Stimulated activated CD4-positive, alpha-beta T cell treated with anti-CD3 and anti-CD28 coated beads, TNF-alpha, amount 100 ng/mL, for 24 hours (primary cell): ENCODE measurements at regions not wholly inside any gene's neighbourhood (a gene's known extent, or its start where the extent isn't known, plus 50 kb on each side); places are given as distances from the start of the nearest gene placed in this dataset.
"Not testable (repeated sequence)": the region's sequence is repeated elsewhere in the genome, so short reads cannot be mapped to it uniquely, and the experiment has no call there.

Source experiments
- DNase-seq, 3 experiments: peaks; one replicate each; pipeline ENCODE4 v3.0.0-alpha.2; 2020; ENCODE audit warnings: low read depth in 3 of 3

DNA sequence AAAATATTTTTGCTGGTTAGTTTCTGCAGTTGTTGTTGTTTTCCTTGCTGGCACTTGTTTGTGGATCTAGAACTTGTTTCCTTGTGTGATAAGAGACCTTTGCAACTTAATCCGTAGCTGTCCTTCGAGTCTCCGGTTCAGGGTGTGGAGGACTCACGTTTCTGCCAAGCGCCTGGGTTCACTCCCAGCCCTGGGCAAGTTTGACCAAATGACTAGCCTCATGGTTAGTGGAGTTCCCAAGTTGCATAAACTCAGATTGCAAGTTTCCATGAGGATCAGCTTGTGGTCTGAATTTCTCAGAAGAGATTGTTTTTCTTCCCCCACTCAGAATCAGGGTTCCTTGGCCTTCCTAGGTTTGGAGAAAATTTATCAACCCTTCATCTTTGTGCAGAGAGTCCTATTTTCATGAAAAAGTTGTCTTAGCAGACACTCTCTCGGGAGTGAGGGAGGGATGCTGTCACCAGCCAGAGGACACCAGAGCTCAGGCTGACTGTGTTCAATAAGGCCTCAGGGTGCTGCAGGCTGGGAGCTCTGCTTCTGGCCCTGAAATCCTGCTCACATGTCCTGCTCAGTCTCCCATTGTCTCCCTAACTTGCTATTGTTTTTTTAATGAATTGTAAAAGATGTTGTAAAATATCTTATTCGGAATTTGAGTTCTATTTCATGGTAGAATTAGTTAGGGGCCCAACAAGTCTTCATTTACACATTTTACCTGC lies 377.7 kb upstream of the KLF6 start:
- no peak for DNase-seq

DNA sequence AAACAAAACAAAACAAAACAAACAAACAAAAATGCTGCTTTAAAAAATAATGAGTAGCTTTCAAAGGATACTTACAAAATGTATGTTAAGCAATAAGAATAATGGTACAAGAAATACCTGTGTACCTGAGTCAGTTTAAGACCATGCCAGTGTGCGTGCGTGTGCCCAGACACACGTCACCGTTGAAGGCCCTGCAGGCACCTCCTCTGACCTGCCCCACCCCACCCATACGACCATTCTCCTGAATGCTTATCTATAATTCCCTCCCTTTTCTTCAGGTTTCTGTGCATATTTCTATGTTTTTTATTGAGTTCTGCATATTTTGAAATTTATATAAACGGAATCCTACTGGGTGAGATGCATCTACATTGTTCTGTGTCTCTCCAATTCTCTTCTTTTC lies 374.2 kb upstream of the KLF6 start:
- DNase-seq, result no peak

DNA sequence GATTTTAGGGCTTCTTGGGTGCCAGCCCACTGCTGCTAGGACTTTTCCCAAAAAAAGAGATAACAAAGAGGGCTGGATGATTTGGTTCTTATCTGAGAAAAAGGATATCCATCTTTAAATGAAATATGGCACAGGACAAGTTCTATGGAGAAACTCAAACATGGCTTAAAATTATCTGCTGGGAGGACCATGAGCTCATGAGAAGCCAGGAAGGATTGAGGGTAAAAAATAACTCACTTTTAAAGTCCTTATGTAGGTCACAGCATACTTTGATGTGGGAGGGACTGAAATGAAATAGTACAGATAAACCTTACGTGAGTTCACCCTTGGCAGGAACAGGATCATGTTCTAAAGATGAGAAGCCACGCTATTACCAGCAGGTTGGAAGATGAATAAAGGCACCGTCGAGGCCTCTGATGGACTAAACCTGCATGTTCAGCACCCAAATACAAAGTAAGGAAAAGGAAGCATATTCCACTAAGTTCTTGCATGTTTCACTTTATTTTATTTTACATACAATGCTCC lies 369.2 kb upstream of the KLF6 start:
- no peak for DNase-seq

DNA sequence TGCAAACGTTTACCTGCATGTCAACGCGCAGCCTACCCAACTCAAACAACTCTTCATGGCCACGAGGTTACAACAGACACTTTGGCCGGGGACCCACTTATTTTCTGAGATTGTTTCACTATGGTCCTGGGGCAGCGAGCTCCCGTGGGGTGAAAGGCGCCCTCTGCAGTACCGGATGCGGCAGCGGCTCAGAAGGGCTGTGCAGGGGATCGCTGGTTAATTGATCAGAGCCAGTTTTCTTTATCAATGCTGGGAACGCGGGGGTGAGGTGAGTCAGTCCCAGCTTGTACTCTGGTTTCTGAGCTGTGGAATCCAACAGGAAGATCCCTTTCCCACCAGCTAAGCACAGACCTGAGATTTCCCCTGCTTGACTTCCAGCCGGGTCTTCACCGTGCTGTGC lies 366.5 kb upstream of the KLF6 start:
- no peak for DNase-seq

DNA sequence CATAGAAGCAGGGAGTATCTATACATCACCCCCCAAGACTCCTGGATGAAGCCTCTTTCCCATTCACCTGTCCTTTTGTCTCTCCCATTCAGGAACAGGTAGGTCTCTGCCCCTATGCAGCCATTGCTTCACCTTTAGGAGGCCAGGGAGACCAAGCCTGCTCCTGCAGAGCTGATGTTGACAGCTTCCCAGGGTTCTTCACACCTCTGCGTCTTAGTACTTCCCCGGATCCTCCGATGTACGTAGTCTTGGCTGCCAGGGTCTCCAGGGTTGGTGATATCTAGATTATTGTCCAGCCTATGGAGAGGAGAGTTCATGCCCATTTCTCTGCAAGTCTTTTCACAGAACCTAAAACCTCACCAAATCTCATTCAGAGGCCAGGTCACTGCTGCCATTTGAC lies 365.7 kb upstream of the KLF6 start:
- DNase-seq, result no peak

DNA sequence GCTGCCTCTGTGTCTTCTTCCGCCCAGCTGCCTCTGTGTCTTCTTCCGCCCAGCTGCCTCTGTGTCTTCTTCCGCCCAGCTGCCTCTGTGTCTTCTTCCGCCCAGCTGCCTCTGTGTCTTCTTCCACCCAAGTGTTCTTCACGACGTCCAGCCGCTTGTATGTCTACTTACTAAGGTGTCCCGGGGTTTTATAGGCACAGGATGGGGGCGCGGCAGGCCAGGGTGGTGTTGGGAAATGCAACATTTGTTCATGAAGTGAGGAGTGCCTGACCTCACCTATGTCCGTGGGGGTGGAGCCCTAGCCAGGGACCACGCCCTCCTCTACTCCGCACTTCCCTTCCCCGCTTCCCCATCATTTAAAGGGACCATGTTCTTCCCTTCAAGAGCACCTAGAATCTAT lies 364.5 kb upstream of the KLF6 start:
- DNase-seq, result not testable (repeated sequence)

DNA sequence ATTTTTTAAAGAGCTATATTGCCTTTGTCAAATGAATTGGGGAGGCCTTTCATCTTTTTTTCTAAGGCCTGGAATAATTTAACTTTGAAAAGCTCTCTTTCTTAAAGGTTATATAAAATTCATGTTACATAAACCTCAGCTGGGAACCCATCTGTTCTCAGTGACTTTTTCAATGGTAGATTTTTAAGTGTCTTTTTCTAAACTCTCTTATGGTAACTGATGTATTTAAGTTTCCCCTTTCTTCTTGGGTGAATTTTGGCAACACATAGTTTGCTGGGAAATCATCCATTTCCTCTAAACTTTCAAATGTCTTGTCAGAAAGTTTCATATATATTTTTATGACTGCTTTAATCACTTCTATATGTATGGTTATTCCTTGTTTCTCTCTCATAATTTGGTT lies 362.2 kb upstream of the KLF6 start:
- DNase-seq, result no peak

DNA sequence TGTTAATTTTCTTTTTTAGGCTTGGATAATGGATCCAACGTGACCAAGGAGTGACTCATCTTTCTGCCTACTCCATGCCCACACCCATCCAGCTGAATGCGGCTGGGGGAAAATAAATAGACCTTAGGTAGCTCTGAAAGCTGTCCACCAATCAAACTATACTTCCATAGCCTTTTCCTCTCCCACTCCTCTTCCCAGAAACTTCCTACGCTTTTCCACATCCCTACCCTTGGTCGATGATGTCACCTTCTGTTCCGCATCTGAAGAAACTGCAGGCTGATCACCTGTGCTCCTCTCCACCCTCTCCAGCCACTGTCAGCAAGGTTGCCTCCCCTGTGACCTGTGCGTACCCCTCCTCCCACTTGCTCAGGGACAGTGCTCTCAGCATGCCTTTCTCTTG lies 359.8 kb upstream of the KLF6 start:
- no peak for DNase-seq

DNA sequence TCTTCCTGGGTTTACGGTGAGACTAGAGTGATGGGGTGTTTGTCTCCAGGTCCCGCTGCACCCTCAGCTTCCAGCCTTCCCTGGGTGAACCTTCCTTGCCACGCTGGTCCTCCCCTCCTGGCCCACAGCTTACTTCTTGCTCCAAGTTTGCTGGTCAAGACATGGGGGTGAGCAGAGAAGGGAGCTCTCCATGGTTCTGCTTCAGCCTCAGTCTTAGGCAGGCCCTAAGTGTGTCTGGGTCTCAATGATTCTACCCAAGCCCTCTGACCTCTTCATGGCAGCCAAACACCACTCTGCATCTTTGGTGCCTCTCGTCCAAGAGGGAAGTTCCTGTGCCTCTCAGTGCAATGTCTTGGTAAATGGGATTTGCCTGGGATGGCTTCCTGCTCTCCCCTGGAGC lies 356.5 kb upstream of the KLF6 start:
- DNase-seq, result no peak

DNA sequence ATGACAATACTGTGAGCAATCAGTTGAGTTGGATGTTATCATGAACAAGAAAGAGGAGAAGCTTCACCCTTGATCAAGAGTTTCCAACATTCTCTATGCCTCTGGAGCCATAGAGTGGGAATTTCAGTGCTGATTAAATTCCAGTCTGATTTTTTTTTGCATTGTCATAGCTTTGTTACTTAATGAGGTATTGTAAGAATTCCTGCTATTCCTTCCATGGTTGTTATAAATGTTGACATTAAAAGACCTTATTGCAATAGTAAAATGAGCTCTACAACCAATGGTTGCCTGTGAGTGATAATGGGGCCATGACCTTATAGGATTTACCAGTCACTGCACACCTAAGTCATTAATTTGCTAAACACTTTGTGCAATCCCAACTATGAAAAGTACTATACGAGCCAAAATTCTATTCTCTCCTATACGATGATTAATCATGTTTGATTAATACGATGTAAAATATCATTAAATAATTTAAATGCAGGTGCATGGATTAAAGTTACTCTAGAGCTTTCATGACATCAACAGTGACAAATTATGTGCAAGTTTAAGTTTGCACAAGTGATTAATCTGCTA lies 353.2 kb upstream of the KLF6 start:
- no peak for DNase-seq

DNA sequence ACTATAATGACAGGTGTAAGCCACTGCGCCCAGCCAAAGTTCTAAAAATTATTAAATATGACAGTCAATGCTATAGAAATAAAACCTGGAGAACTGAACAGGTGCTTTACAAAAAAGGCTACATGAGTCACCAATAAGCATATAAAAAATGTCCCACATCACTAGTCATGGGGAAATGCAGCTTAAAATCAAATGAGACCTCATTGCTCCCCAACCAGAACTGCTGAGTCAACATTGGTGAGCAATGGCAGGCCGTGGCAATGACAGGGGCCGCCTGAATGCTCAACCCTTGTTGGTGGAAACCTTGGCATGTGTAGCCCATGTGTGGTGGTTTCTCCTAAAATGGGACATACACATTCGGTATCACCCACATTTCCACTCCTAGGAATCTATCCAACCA lies 352.3 kb upstream of the KLF6 start:
- DNase-seq, result no peak

DNA sequence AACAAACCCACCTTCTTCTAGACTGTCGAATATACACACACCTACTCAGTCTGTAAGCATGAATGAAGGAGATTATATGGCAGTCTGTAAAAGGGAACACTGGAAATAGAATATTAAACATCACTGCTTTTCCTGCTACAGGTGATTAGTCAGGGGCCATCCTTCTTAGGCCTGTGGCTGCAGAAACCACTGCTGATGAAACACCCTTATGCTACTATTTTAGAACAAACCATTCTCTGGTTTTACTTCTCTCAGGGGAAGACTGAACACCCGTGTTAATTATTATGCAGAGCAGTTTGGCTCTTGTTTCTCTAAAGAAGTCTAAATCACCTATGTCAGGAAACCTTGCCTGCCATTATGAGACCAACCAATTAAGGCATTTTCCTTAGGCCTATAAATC lies 351.1 kb upstream of the KLF6 start:
- no peak for DNase-seq

DNA sequence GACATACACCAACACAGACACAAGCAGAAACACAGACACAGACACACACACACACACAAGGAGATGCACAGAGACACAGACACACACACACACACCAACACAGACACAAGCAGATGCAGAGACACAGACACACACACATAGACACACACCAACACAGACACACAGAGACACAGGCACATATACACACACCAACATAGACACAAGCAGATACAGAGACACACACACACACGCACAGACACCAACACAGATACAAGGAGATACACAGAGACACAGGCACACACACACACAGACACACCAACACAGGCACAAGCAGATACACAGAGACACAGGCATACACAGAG lies 347.2 kb upstream of the KLF6 start:
- no peak for DNase-seq

DNA sequence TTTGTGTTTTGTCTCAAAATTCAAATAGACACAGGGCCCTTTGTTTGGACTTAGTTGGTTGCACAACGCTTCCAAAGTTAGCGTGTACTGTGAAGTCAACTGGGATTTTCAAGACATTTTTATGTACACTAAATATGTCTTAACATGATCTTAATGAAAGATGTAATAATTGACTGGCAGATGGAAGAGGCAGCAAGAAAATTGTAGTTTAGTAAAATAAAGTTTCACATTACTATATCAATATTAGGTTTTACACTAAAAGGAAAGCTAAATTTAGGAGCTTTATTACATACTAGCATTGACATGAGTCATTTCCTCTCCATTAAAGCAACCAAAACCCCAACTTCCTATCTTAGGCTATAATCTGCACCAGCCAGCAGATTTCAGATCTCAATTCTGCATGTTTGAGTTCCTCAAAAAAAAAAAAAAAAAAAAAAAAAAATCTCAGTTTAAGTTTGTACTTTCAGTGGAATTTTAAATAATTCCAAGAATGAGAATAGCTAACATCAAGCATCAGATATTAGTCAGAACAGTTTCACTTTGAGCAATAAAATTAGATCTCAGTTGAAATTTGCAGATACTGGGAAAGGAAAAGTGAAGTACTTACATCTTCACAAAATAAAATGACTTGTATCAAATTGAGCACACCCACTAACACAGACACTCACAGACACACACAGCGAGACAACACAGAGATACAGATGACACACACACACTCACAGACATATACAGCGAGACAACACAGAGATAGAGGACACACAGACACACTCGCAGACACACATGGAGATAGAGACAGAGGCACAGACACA lies 346.6 kb upstream of the KLF6 start:
- peak in 1 of 3 experiments; percentile 32 for DNase-seq

DNA sequence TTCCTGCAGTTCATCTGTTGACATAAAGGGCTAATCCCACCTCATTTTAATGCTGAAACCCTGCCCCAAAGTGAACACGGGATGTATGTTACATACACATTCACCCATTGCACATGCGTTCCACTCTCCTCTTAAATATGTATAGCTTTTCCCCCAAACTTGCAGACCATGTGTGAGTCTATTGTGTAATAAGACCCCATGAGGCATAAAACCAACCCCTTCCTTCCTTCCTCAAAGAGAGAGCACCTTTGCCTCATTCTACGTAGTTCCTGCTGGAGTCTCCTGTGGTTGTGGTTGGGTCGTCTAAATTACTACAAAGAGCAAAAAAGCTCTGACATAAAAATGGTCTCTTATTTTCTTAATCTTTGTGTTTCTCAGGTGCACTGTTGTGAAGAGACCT lies 345.7 kb upstream of the KLF6 start:
- no peak for DNase-seq

DNA sequence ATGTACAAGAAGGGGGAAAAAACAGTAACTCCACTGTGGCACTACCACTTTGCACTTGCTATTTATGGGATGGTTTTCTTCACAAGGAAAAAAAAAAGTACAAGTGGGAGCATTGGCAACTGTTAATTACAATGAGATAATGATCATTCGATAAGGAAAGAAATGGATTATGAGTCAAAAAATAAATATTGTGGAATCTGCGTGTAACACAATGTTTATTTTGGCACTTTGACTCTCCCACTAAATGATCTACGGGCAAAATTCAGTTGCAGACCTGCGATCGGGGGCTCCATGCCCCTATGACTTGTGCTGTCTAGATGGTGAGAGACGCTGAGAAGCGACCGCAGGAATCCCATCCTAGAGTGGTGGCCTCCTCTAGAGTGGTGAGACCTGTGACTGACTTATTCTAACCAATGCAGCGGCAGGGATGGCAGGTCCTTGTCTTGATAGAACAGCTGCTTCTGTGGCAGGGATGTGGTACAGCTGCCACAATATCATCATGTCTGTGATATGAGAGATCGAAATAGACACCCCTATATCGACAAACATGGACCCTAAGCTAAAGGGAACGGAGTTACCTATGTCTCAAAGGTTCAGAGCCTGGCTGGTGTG lies 345.0 kb upstream of the KLF6 start:
- DNase-seq, result no peak

DNA sequence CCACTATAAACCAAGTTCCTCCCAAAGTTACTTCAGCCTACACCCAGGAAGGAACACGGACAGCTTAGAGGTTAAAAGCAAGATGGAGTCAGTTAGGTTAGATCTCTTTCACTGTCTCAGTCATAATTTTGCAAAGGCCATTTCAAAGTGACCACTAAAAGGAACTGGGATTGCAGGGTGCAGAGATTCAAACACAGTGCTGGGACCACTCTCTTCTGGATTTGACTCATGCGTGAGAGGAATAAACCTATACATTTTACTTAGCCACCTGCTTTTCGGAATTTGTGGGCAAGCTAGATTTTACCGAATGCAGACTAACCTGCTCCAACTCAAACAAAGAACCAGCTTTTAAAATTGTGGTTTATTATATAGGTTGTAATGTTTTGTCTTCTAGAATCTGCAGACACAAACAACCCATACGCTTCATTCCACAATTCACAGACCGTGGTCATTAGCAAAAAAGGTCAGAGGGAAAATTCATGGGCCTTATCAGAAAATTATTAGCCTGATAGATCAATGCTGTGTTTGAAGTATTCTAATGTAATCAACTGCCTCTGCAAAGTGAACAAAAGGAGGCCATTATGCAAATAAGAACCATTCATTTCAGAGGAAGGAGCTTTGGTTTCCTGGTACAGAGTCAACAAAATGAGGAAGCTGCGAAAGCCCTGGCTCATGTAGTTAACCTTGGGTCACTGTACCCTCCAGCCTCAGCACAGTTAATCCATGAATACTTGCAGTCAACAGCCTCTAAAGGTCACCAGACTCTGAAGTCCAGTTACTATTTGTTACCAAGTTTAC lies 342.7 kb upstream of the KLF6 start:
- DNase-seq, result no peak

DNA sequence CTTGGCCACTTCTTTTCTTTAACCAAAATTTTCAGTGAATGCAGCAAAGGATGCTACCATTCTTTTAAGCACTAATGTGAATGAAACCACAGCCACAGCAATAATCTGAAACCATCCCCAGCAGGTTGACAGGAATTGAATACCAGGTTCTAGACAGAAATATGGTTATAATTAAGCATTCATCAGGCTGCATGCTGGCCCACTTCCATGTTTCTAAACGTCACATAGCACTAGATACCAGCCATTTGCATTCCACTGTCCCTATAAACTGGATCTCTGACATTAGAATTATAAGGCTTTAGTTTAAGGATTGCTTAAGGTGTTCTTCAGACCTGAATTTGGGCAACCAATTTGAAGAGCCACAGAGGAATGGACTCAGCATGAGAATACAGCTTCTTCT lies 340.8 kb upstream of the KLF6 start:
- no peak for DNase-seq

DNA sequence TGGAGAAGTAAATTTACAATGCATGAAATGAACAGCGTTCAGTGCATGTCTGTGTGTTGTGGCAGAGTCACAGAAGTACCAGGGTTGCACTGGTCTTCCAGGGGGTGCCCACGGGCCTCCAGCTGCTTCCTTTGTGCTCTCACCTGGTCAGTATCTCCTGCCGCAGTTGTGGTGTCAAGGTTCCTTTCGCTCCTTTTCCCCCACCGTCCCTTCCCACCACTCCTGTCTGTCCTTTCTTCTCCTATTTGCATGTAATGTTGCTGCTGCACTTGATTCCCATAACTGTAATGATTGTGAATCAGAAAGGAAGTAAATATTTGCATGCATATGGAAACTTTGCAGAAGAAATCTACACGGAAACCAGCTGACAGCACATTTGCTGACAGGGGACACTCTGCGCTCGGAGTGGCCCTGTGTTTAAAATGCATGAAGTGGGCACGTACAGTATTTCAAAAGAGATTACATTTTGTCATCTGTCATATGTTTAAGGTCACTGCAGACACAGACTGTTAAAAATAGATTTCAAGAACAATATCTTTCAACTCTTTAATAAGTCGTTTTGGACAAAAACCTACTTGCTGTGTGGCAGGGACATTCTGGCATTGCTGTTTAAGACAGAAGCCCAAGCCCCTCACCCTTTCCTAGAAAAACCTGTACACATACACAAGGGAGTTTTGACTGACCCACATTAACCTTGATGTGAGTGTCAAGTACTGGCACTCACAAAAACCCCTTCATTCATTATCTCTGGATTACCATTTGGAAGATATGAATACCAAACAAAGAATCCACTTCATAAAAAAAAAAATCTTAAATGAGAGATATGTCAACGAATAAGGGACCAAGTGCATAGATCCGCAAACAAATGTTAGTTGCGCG lies 336.7 kb upstream of the KLF6 start:
- no peak for DNase-seq

DNA sequence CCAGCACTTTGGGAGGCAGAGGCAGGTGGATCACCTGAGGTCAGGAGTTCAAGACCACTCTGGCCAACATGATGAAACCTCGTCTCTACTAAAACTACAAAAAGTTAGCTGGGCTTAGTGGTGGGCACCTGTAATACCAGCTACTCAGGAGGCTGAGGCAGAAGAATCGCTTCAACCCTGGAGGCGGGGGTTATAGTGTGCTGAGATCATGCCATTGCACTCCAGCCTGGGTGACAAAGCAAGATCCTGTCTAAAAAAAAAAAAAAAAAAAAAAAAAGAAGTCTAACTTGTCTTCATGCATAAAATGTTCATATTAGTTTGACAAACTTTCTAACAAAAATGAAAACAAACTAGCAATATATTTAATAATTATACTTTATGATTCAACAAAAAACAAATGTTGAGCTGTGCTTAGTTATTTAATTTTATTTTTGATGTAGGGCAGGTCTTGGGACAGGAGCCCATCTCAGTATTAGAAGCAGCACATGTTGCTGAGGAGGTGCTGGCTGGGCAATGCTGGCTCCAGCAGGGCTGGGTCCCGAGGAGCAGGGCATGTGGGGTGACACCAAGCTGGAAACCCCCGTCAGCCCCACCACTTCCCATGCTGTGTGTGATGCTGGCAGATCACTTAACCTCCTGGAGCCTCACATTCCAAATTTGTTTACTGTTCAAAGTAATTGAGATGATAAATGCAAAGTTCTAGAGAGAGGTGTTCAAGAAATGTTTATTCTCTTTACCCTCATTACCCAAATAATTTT lies 335.3 kb upstream of the KLF6 start:
- DNase-seq, result no peak
